NCI-H748 (cell line): ENCODE measurements at regions not wholly inside any gene's neighbourhood (a gene's known extent, or its start where the extent isn't known, plus 50 kb on each side); places are given as distances from the start of the nearest gene placed in this dataset.

Experiments
- DNase-seq: peaks from one replicate; lab custom pipeline; 2025; ENCODE audit not compliant: unreplicated experiment; lab: John Stamatoyannopoulos, UW

GRCh38 chrX:126065901-126066660 lies 100.0 kb downstream of the DCAF12L2 start:
- DNase-seq = no peak
